ENCODE measurements at regions not wholly inside any gene's neighbourhood (a gene's known extent, or its start where the extent isn't known, plus 50 kb on each side); places are given as distances from the start of the nearest gene placed in this dataset.

DNA sequence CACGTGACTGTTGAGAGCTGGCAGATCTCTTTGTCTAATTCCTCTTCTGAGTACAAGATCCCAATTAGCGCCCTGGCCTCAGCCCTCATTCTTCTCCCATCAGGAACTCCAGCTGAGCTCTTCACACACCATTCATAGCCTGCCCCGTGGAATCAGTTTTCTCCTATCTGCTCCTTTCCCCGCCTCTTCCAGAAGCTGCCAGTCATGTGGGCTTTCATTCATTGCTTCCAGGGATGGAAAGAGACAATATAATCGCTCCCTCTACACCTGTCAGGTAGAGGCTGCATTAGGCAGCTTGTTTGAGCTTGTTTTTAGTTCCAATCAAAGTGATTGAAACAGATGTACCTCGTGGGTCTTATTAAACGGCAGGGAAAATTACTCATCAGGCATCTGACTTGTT lies 515.8 kb downstream of the TYW1 start:
- intact Hi-C loops (cut with DNase I) = no loop called here
- ATAC-seq (ENCODE audit: poor library complexity) (no peak), DNase-seq (no peak)

DNA sequence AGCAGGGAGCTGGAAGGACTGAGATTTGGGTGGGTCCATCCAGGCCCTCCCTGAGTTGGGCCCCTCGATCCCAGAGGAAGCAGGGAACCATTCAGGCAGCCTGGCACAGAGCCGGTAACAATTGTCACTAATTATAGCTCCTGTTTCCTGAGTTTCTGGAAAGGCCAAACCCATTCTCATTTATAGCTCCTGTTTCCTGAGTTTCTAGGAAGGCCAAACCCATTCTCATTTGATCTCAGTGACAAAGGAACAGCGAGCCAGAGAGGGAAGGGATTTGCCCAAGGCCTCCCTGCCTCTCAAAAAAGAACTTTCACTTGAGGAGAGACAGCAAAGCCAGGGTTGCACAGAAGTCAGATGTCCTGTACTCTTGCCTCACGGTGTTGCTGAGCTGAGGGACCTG lies 521.9 kb downstream of the TYW1 start:
- intact Hi-C loops (cut with DNase I) = no loop called here
- ATAC-seq (ENCODE audit: poor library complexity) = peak; percentile 74
- DNase-seq = peak; percentile 43

DNA sequence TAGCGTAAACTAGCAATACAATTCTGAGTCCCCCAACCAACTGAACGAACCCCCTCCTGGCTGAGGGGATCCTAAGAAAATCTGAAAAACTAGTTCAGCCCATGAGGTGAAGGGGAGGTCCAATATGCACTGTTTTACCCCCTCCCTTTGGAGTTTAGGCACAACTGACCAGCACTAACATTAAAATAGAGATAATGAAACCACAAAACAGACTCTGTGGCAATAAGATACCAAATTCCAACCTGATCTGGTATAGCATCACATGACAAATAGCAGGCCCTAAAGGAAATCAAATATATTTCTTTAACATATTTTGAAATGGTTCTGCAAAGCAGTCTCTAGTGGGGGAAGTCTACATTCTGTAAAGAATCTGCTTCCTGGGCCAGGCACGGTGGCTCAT lies 522.5 kb downstream of the TYW1 start:
- ATAC-seq (ENCODE audit: poor library complexity) = no peak
- no peak for DNase-seq
- intact Hi-C loops (cut with DNase I) = no loop called here

DNA sequence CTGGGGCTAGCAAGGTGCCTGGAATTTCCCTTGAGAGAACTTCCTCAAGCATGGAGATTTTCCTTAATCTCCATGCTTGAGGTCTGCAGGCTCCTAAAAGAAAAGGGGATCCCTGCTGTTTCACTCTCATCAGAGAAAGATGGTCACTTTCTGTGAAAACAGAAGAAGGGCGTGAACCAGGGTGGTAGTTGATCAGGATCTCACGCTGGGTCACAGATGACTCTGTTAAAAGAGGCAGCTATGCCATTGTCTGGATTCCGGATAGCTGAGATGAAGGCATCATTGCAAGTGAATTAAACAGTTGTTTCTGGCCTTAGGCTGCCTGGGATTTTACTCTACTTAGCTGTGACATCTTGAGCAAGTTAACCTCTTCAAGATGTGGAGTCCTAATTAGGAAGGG lies 525.9 kb downstream of the TYW1 start:
- intact Hi-C loops (cut with DNase I) = no loop called here
- DNase-seq (no peak), ATAC-seq (ENCODE audit: poor library complexity) (no peak)

DNA sequence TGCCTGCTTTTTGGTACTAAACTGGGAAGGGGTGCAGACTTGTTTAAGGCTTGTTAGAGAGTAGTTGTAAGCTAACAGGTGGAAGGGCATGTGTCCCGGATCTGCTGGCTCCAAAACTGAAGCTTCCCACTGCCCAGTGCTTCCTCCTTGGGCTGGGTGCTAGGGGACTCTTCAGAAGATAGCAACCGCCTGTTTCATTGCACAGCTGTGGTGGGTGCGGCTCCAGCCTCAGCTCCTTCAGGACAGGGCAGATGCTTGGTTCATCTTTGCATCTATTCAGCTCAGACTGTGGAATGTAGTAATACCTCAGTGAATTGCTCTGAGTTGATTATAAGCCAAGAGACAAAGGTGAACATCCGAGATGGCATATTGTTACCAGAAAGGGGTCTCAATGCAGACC lies 527.1 kb downstream of the TYW1 start:
- DNase-seq (no peak), ATAC-seq (ENCODE audit: poor library complexity) (no peak)
- intact Hi-C loops (cut with DNase I) = no loop called here

DNA sequence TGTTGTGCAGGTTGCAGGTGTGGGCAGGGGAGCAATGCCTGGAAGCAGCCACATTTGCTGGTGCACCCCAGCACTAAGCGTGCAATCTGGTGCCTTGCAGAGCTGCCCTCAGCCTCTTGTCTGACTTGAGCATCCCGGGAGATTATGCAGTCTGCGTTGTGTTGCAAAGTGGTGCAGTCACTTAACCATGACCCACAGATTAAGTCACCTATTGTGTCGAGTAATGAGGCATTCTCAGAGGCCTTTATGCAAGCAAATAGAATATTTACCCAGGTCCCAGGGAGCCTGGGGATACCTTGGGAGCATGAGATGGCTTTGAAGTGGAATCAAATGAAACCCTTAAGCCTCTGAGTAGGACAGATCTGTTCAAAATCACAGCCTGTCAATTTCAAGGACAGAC lies 529.0 kb downstream of the TYW1 start:
- DNase-seq (no peak), ATAC-seq (ENCODE audit: poor library complexity) (no peak)

DNA sequence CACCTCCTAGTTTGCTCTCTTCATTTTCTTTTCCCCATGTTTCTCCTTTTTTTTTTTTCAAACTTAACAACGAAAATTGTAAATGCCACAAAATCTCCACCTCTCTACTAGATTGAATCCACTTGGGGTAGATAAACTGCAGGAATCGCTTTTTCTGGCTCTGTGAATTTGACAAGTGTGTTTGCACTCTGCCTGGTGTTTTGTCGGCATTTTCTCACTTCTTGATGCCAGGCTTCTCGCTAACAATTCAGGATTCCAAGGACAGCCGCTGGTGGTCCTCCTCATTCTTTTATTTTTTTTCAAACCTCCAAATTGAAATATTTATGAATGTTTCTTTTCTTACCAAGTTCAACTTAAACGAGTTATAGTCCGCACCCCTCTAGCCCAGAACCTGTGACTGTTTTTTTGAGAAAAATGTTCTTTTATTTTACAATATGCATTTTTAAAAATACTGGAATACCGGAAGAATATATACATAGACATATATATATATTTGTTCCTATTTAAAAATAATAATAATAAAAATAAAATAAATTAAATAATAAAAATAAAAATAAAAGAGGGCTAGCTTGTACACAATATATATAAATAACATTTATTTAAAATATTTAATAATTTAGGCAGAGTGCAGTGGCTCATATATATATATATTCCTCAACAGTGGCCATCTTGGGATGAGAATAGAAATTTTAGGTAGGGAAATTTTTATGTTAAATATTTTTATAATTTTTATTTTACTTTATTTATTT lies 538.8 kb downstream of the TYW1 start:
- ATAC-seq (ENCODE audit: poor library complexity) (no peak), DNase-seq (no peak)

More for the DNA sequence above, 529.0 kb downstream of the TYW1 start:
- intact Hi-C loops (cut with DNase I) = no loop called here

DNA sequence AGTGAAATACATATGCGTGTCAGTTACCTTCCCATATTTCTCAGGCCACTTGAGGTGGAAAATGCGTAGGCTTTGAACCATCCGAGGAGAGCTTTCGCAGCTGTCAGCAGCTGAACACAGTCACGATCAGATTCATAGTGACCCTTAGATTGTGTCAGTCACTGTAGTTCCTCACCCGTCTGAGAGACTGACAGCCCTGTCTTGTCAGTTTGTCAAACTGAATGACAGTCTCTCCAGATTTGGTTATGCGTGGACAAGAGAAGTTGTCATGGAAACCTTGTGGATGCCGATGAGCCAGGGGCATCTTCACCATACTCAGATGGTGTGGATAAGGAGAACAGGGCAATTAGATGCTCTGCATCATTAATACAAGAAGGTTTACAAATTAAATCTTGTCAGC lies 546.3 kb downstream of the TYW1 start:
- ATAC-seq (ENCODE audit: poor library complexity) (no peak), DNase-seq (no peak)
- intact Hi-C loops (cut with DNase I) = no loop called here

More for the DNA sequence above, 538.8 kb downstream of the TYW1 start:
- intact Hi-C loops (cut with DNase I) = no loop called here

DNA sequence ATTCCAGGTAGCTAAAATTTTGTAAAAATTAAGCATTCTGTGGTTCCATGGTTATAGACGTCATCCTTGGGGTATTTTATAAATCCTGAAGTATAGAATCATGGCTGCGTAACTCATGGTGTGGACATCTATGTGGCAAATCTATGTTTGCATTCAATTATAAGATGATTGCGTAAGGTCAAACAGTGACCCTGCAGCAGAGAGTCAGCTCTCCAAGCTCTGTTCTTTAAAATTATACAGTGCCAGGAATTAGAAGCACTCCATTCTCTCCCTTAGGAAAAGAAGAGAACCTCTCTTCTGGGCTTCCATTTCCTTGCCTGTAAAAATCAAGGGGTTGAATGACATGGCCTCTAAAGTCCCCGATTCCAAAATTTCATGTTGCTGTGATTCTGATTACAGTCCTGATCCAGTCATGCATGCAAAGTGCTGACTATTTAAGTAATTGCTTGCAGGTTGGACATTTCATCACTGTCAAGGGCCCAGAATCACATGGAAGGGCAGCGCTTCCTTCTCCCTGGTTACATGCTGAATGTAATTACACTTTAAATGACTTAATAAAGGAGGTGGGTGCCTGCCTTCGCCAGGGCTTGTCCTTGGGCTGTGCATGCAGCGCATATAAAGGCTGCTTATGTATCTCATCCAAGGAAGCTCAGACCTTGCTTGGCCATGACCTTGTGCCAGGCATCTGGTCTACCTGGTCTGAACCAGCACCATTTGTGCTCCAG lies 550.7 kb downstream of the TYW1 start:
- intact Hi-C loops (cut with DNase I) = no loop called here
- ATAC-seq (ENCODE audit: poor library complexity) (no peak), DNase-seq (no peak)

DNA sequence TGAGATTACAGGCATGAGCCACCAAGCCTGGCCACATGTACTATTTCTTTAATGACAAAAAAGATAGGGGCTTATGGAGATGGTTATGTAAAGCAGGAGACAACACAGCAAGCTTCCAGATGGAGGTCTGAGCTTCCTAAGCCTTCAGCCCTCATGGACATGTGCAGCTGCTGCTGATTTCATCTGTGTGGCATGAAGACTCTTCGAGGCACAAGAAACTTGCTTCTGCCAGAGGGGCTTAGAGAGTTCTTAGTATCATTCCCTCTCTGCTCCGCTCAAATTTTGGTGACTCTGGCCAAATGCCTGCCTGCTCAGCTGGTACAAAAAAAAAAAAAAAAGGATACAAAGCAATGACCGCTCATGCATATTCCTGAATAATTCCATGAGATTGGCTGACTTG lies 552.5 kb downstream of the TYW1 start:
- no peak for DNase-seq
- intact Hi-C loops (cut with DNase I) = no loop called here
- no peak for ATAC-seq (ENCODE audit: poor library complexity)

DNA sequence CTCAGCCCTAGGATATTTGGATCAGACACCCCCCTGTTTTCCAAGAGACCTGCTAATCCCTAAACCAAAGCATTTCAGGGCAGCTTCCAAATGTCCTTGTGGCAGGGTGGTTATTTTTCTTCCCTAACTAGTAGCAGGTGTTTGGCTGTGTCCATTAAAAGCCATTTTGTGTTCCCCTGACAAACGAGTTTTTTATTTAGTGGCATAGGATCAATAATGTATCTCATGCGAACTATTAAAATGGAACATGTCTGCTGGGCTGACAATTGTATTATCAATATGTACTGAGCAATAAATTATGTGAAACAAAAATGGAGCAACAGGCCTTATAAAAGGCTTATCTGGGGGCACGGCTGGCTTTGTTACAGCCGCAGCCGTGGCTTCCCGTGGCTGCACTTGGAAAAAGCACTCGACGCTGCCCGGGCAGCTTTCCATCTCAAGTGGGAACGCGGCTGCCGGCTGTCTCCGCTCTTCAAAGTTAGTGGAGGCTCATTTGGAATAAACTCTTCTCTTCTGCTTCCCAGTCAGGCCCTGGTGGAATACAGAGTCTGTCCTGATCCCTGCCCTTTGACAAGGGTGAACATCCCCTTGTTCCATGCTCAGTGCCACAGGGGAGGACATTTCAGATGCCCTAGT lies 554.3 kb downstream of the TYW1 start:
- peak; percentile 68 for ATAC-seq (ENCODE audit: poor library complexity)
- intact Hi-C loops (cut with DNase I) = no loop called here
- peak; percentile 43 for DNase-seq

DNA sequence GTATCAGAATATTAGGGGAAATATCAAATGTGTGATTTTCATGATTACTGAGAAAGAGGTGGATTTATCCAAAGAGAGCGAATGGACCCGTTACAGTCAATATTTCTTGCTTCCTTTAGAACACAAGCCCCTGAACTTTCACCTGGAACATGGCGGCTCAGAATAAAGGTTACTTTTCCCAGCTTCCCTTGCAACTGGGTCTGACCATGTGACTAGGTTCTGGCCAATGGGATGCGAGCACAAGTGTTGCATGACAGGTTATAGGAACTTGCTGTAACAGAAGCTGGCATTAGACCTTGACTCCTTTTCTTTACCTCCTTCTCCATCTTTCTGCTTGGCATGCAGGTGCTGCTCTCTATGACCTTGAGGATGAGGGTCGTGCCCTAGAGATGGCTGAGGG lies 556.1 kb downstream of the TYW1 start:
- intact Hi-C loops (cut with DNase I) = no loop called here
- ATAC-seq (ENCODE audit: poor library complexity) (no peak), DNase-seq (no peak)

DNA sequence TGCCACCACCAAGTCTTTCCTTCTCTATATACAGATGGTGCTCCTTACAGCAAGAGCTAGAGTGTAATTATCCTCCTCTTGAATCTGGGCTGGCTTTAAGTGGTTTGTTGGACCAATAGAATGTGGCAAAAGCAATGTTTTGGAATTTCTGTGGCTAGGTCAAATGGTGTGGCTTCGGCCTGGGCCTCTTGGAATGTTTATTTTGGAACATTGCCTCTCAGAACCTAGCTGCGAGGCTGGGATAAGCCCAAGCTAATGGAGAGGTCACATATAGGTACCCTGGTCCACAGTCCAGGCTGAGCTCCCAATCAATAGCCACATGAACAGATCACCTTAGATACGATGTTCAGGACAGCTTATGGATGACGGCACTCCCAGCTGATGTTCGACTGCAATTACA lies 556.7 kb downstream of the TYW1 start:
- DNase-seq (no peak), ATAC-seq (ENCODE audit: poor library complexity) (no peak)
- intact Hi-C loops (cut with DNase I) = no loop called here

DNA sequence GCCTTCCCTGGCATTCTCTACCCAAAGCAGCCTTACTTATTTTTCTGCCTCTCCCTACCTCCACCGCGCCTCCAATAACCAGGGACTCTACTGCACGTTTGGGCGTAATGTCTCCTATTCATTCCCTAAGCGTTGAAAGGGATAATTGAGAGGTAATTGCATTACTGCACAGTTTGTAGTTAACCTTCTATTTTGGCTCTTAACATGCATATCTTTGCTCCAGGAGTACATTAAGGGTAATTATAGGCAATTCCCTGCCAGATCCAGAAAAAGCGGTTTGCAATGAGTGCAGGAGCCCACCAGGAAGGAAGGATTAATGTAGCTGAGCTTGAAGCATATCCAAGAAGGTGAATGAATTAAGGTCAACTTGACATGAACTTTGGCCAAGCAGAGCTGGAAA lies 558.4 kb downstream of the TYW1 start:
- DNase-seq (no peak), ATAC-seq (ENCODE audit: poor library complexity) (no peak)
- intact Hi-C loops (cut with DNase I) = no loop called here

DNA sequence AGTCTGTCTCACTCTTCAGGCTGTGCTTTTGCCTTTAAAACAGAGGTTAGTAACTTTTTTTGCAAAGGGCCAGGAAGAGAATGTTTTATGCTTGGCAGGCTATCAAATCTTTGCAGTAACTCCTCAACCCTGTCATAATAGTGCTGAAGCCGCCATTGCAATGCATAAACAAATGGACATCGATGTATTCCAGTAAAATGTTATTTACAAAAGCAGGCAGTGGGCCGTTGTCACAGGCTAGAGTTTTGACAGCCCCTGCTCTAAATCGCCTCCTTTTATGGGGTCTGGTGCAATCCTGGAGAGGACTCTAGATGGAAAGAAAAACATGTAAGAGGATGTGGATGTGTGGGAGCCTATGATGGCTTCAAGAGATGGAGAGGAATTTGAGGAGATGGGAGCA lies 568.3 kb downstream of the TYW1 start:
- DNase-seq (no peak), ATAC-seq (ENCODE audit: poor library complexity) (no peak)
- intact Hi-C loops (cut with DNase I) = no loop called here

DNA sequence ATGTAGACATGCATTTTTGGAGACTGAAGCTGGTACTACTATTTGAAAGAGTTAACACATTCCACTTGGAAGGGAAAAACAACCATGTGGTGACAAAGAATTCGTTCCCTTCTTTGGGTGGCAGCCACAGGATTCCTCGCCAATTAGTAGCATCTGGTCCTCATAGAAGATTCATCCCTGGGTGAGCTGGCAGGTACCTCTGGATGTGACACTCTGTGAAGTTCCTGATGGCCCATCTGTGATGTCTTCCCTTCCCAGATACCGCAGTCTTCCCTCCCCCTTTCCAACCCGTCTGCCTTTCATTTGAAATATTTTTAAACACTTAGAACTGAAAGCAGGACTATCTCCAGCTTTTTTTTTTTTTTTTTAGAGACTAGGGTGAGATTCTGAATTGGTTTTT lies 569.5 kb downstream of the TYW1 start:
- no peak for ATAC-seq (ENCODE audit: poor library complexity)
- intact Hi-C loops (cut with DNase I) = no loop called here
- DNase-seq = no peak

DNA sequence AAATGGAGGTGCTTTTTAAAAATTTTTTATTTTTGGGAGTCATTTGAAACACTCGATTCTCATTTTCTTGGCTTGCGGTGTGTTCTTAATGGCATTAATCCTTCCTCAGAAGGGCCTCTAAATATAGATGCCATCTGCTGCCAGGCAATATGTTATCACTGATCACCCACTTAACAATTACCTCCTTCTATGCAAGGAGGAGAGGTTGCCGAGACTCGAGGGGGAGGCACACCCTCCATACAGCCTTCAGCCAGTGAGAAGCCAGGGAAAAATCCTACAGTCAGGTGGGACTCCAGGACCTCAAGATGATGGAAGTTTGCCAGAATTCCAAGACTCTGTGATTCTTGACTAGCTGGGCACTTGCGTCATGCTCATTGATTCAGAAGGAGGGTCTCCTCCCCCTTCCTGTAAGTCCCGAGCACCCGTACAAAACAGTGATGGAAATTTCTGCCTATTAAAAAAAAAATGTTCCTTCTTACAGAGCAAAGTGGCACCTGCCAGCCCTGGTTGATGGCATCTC lies 574.5 kb downstream of the TYW1 start:
- intact Hi-C loops (cut with DNase I) = no loop called here
- DNase-seq (no peak), ATAC-seq (ENCODE audit: poor library complexity) (no peak)

DNA sequence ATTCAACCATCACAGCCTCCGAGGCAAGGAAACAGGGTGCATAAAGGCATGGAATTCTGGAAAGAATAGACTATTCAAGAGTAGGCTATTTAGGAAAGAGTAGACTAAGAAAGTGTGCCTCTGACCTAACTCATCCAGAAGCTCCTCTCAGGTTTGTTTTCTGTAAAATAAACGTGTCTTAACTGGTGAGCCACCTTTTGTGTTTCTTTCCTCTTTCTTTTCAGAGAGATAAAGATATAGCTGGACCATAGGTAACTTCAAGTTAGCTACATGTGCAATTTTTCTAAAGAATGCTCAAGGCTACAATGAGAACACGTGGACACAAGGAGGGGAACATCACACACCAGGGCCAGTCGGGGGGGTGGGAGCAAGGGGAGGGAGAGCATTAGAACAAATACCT lies 577.0 kb downstream of the TYW1 start:
- ATAC-seq (ENCODE audit: poor library complexity) (no peak), DNase-seq (no peak)
- intact Hi-C loops (cut with DNase I) = no loop called here

DNA sequence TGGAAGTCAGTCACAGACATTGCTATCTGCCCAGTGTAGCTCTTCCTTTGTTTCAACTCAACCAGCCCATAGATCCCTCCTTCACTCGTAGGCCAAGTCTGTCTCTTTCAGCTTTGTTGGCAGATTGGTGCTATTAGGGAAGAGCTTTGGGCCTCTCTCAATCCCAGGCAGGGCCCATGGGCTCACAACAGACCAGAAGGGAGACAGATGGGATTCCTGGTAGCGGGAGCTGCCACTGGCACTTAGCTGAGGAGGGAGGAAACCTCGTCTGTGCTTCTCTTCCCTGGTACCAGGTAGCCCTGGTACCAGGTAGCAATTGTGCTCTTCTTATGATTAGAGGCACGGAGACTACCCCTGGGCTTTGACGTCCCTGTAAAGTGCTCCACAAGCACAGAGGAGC lies 592.0 kb downstream of the TYW1 start:
- intact Hi-C loops (cut with DNase I) = no loop called here

DNA sequence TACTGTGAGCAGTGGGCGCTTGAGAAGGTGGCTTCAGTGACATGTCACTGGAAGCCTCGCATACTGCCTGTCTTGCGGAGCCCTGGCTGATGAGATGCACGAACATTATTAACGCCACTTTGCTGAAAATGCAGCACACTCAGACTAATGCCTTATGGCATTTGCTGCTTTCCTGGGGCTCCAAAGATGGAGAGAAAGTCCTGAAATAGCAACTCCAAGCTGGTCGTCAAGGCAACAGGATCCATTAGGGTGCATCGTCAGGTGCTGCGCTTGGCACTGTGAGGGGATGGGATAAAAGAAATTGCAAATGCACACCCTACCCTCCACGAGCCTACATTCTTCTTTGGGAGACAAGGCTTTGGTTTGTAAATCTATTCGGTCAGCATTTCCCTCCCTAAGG lies 592.5 kb downstream of the TYW1 start:
- no peak for DNase-seq
- intact Hi-C loops (cut with DNase I) = no loop called here
- ATAC-seq (ENCODE audit: poor library complexity) = no peak

More for the DNA sequence above, 592.0 kb downstream of the TYW1 start:
- ATAC-seq (ENCODE audit: poor library complexity) = no peak
- DNase-seq = no peak

Measured in Right ventricle myocardium superior (tissue), 1 donor.